NCI-H2107 (cell line): ENCODE measurements at regions not wholly inside any gene's neighbourhood (a gene's known extent, or its start where the extent isn't known, plus 50 kb on each side); places are given as distances from the start of the nearest gene placed in this dataset.
"Not testable (repeated sequence)": the region's sequence is repeated elsewhere in the genome, so short reads cannot be mapped to it uniquely, and the experiment has no call there.

Experiments used
- DNase-seq: peaks from one replicate; lab custom pipeline; 2025; lab: John Stamatoyannopoulos, UW

- no peak for DNase-seq
These were observed 218.2 kb downstream of the RPL10L start for GRCh38 chr14:46433381-46433780.

- DNase-seq, result no peak
These were observed 219.1 kb downstream of the RPL10L start for GRCh38 chr14:46432516-46432915.

- no peak for DNase-seq
These were observed 234.5 kb downstream of the RPL10L start for GRCh38 chr14:46417066-46417465.

- no peak for DNase-seq
These were observed 246.4 kb downstream of the RPL10L start for GRCh38 chr14:46404865-46405811.

GRCh38 chr14:46402001-46402690 is 249.4 kb downstream of the RPL10L start:
- DNase-seq, result not testable (repeated sequence)

GRCh38 chr14:46401066-46401465 is 250.5 kb downstream of the RPL10L start:
- no peak for DNase-seq

GRCh38 chr14:46399049-46399448 is 252.5 kb downstream of the RPL10L start:
- peak; percentile 67 for DNase-seq

GRCh38 chr14:46384611-46385010 is 267.0 kb downstream of the RPL10L start:
- no peak for DNase-seq

GRCh38 chr14:46381674-46382073 is 269.9 kb downstream of the RPL10L start:
- no peak for DNase-seq

- DNase-seq, result no peak
These were observed 273.3 kb downstream of the RPL10L start for GRCh38 chr14:46378248-46378647.

GRCh38 chr14:46377305-46377704 is 274.3 kb downstream of the RPL10L start:
- no peak for DNase-seq

- no peak for DNase-seq
These were observed 282.2 kb downstream of the RPL10L start for GRCh38 chr14:46369391-46369790.

GRCh38 chr14:46368275-46368674 is 283.3 kb downstream of the RPL10L start:
- no peak for DNase-seq

GRCh38 chr14:46352844-46353243 is 298.7 kb downstream of the RPL10L start:
- DNase-seq, result no peak

GRCh38 chr14:46344327-46344937 is 307.1 kb downstream of the RPL10L start:
- peak; percentile 4 for DNase-seq

- DNase-seq, result no peak
These were observed 325.8 kb downstream of the RPL10L start for GRCh38 chr14:46325777-46326176.

GRCh38 chr14:46325157-46325556 is 326.4 kb downstream of the RPL10L start:
- no peak for DNase-seq

- no peak for DNase-seq
These were observed 328.2 kb downstream of the RPL10L start for GRCh38 chr14:46323404-46323762.

- DNase-seq, result no peak
These were observed 328.7 kb downstream of the RPL10L start for GRCh38 chr14:46322730-46323403.

- no peak for DNase-seq
These were observed 329.5 kb downstream of the RPL10L start for GRCh38 chr14:46322076-46322475.

- DNase-seq, result no peak
These were observed 345.3 kb downstream of the RPL10L start for GRCh38 chr14:46306267-46306666.

- no peak for DNase-seq
These were observed 350.8 kb downstream of the RPL10L start for GRCh38 chr14:46300765-46301164.
